K562 (cell line): ENCODE measurements at regions not wholly inside any gene's neighbourhood (a gene's known extent, or its start where the extent isn't known, plus 50 kb on each side); places are given as distances from the start of the nearest gene placed in this dataset.
A peak's percentile ranks its signal among the peaks of the same experiment; 100 is the strongest.

Experiments
- ATAC-seq: fragments of 200-7000 bp; cut with Tn5 transposase; 3 replicates; pipeline ENCODE4 v1.9.1; 2020; ENCODE audit warnings: moderate library complexity
- BruUV-seq: library from RNA; stranded (reverse); fragments of 400-500 nt; replicated peaks from 2 replicates; lab custom pipeline; 2021; lab: Mats Ljungman, UMichigan
- CTCF ChIA-PET: fragments of 300-600 bp; formaldehyde crosslinking; extraction: SDS; loops from one replicate; lab custom pipeline; 2021; ENCODE audit warnings: low intra/inter-chr PET ratio; lab: Yijun Ruan, JAX
- POLR2A ChIA-PET: fragments of 300-600, 350-650 bp; sonication (Branson Sonifier 250); formaldehyde crosslinking; extraction: SDS; loops from one replicate; lab custom pipeline; 2021; ENCODE audit warnings: antibody characterized with exemption, inconsistent platforms; lab: Yijun Ruan, JAX
- DNase-seq, 4 experiments: peaks; one replicate each; pipeline versions ENCODE4 v3.0.0 to v3.0.0-alpha.2; 2011 to 2018; ENCODE audit warnings: low spot score in 3 of 4, mixed read lengths in 3 of 4; ENCODE audit errors: extremely low read depth in 1 of 4
- FAIRE-seq: peaks from 2 replicates; lab custom pipeline; 2011; peaks lifted over from hg19 to GRCh38; lab: Jason Lieb, UNC
- H2AFZ ChIP-seq: 2 replicates; pipeline ENCODE4 v1.6.0; 2011; ENCODE audit warnings: low read depth, low read length, control low read depth, inconsistent platforms
- H3K27ac ChIP-seq: fragments of 200-600 bp; 3 replicates; pipeline ENCODE4 v1.8.0; 2011; ENCODE audit warnings: low read depth, mild to moderate bottlenecking, control low read depth, inconsistent platforms, low read length, moderate library complexity, mixed read lengths; ENCODE audit errors: extremely low read depth
- H3K27me3 ChIP-seq, 2 experiments: fragments of 300-600 bp in 1 of 2; 2 replicates in 1 of 2; 3 replicates in 1 of 2; pipeline versions ENCODE4 v1.6.0 to v1.8.0; 2011; ENCODE audit warnings: inconsistent platforms in 2 of 2, low read length in 2 of 2, mild to moderate bottlenecking in 1 of 2, mixed read lengths in 1 of 2, moderate library complexity in 1 of 2; ENCODE audit not compliant: control insufficient read depth in 2 of 2, insufficient read depth in 2 of 2
- H3K36me3 ChIP-seq: fragments of 300-600 bp; 3 replicates; pipeline ENCODE4 v1.8.0; 2011; ENCODE audit warnings: mild to moderate bottlenecking, low read length, inconsistent platforms; ENCODE audit not compliant: control insufficient read depth, insufficient read depth
- H3K4me1 ChIP-seq, 2 experiments: fragments of 200-600 bp in 1 of 2; replicated peaks in 1 of 2; 2 replicates in 1 of 2; 3 replicates in 1 of 2; pipeline versions ENCODE4 v1.5.1 to v1.8.0; 2011; ENCODE audit warnings: inconsistent platforms in 2 of 2, low read length in 2 of 2, mild to moderate bottlenecking in 1 of 2, mixed read lengths in 1 of 2, moderate library complexity in 1 of 2; ENCODE audit not compliant: control insufficient read depth in 2 of 2, insufficient read depth in 2 of 2
- H3K4me2 ChIP-seq: 2 replicates; pipeline ENCODE4 v1.6.1; 2011; ENCODE audit warnings: low read length, control low read depth, inconsistent platforms, mixed read lengths; ENCODE audit not compliant: insufficient read depth
- H3K4me3 ChIP-seq: fragments of 200-600 bp; sonication (generic), shearing (Covaris generic); 2 replicates; pipeline ENCODE4 v1.5.1; 2016; ENCODE audit warnings: control low read depth, inconsistent platforms
- H3K79me2 ChIP-seq: fragments of 200-600 bp; 3 replicates; pipeline ENCODE4 v1.8.0; 2011; ENCODE audit warnings: low read length, inconsistent platforms; ENCODE audit not compliant: control insufficient read depth, insufficient read depth
- H3K9ac ChIP-seq, 2 experiments: 2 replicates each; pipeline versions ENCODE4 v1.6.0 to v1.6.1; 2011; ENCODE audit warnings: low read depth in 2 of 2, low read length in 2 of 2, control low read depth in 1 of 2, inconsistent platforms in 1 of 2, mild to moderate bottlenecking in 1 of 2, mixed read lengths in 1 of 2; ENCODE audit not compliant: insufficient read depth in 1 of 2
- H3K9me1 ChIP-seq: one replicate; pipeline ENCODE4 v1.6.0; 2011; ENCODE audit warnings: inconsistent platforms, mild to moderate bottlenecking, low read length, moderate library complexity; ENCODE audit not compliant: control insufficient read depth, insufficient read depth
- H3K9me3 ChIP-seq: replicated peaks from 2 replicates; pipeline ENCODE4 v1.5.1; 2011; ENCODE audit warnings: low read depth, low read length, inconsistent platforms; ENCODE audit not compliant: control insufficient read depth, insufficient read depth
- H4K20me1 ChIP-seq: replicated peaks from 2 replicates; pipeline ENCODE4 v1.6.1; 2011; ENCODE audit warnings: low read length, inconsistent platforms, mixed read lengths; ENCODE audit not compliant: control insufficient read depth, insufficient read depth
- ZNF23 ChIP-seq: fragments of 250-450 bp; sonication (Bioruptor Pico); IDR thresholded peaks from 2 replicates; pipeline ENCODE4 v1.4.0; 2020; ENCODE audit warnings: mild to moderate bottlenecking
- WGBS: fragments of 100-300 bp; shearing (Covaris generic); methylation state at CpG from one replicate; pipeline ENCODE4 v1.1.6; 2016; ENCODE audit warnings: low coverage, mixed read lengths; ENCODE audit not compliant: insufficient coverage; ENCODE audit errors: missing lambda C conversion rate; 5-methylcytosine and 5-hydroxymethylcytosine counted together
- in situ Hi-C: fragments of 300-500 bp; cut with MboI; formaldehyde crosslinking; loops from 4 replicates; pipeline ENCODE4 v1.15.0; 2018; ENCODE audit warnings: inconsistent platforms, mixed read lengths
- intact Hi-C: fragments of 100-400 bp; cut with micrococcal nuclease; formaldehyde crosslinking; loops from 2 replicates; pipeline ENCODE4 v1.14.2; 2022
- TF ChIP-seq, protein P1 (sequence below): sonication (generic); formaldehyde crosslinking; IDR thresholded peaks from 2 replicates; pipeline ENCODE4 v1.5.0; 2020; ENCODE audit warnings: missing genetic modification reagents
- TF ChIP-seq, protein P2 (sequence below), 2 experiments: fragments of 450-650 bp in 1 of 2; sonication (generic) in 1 of 2; formaldehyde crosslinking in 1 of 2; IDR thresholded peaks; 2 replicates each; pipeline versions ENCODE4 v1.7.1 to v1.9.0; 2016 to 2022; ENCODE audit warnings: inconsistent platforms in 1 of 2, mild to moderate bottlenecking in 1 of 2, missing genetic modification reagents in 1 of 2

DNA sequence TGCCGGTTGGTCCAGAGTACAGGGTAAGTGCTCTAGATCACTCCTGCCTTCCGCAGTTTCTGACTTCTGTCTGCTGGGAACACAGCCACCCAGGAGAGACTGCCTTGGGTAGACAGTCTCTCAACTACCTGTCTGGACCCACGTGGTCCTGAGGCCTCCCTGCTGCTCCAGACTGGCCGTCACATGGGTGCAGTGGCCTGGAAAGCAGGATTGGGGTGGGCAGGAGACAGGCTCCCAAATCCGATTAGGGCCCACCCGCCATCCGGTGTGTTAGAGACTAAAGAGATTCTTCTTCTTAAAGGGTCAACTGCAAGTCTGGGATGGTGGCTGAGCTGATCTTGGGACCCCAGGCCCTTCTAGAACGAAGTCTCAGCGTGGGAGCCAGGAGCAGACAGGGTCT is 105.5 kb downstream of the EBNA1BP2 start:
- H3K4me3 ChIP-seq = no peak overlapping the region
- ATAC-seq (no peak), FAIRE-seq (no peak), DNase-seq (no peak)
- H3K9ac ChIP-seq = peak overlapping the region in 1 of 2 experiments; percentile 41; a peak in 2 of 4 replicates
- no TSS peak for BruUV-seq
- H3K27me3 ChIP-seq = no peaks in the 10 kb centered on the region
- no peak overlapping the region for H3K27ac ChIP-seq
- H3K9me1 ChIP-seq = no peaks in the 10 kb centered on the region
- 54% methylated on average over 9 of the region's 9 CpGs for WGBS
- H2AFZ ChIP-seq = no peak overlapping the region
- TF ChIP-seq, protein P1, sequence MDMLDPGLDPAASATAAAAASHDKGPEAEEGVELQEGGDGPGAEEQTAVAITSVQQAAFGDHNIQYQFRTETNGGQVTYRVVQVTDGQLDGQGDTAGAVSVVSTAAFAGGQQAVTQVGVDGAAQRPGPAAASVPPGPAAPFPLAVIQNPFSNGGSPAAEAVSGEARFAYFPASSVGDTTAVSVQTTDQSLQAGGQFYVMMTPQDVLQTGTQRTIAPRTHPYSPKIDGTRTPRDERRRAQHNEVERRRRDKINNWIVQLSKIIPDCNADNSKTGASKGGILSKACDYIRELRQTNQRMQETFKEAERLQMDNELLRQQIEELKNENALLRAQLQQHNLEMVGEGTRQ (CRISPR knock-in tag) = peak; percentile 30; the same call in 1 of the 2 replicates
- TF ChIP-seq ZNF23 = no peak
- H3K9me3 ChIP-seq = no peaks in the 10 kb centered on the region
- in situ Hi-C loops = no loop called here
- H3K79me2 ChIP-seq = no peaks in the 10 kb centered on the region
- peaks cover 10 to 25% of the 10 kb centered on the region in 2 experiments; a peak in 4 of 5 replicates for H3K4me1 ChIP-seq
- no peaks in the 10 kb centered on the region for H4K20me1 ChIP-seq
- ChIA-PET CTCF (no interaction called here), POLR2A (interaction anchor here (0.7 kb wide), 3 partner anchors 115 to 542 kb away, joined by 3 read pairs; no protein-coding TSS in a partner anchor)
- no peaks in the 10 kb centered on the region for H3K36me3 ChIP-seq
- H3K4me2 ChIP-seq = no peak overlapping the region
- intact Hi-C loops = no loop called here

DNA sequence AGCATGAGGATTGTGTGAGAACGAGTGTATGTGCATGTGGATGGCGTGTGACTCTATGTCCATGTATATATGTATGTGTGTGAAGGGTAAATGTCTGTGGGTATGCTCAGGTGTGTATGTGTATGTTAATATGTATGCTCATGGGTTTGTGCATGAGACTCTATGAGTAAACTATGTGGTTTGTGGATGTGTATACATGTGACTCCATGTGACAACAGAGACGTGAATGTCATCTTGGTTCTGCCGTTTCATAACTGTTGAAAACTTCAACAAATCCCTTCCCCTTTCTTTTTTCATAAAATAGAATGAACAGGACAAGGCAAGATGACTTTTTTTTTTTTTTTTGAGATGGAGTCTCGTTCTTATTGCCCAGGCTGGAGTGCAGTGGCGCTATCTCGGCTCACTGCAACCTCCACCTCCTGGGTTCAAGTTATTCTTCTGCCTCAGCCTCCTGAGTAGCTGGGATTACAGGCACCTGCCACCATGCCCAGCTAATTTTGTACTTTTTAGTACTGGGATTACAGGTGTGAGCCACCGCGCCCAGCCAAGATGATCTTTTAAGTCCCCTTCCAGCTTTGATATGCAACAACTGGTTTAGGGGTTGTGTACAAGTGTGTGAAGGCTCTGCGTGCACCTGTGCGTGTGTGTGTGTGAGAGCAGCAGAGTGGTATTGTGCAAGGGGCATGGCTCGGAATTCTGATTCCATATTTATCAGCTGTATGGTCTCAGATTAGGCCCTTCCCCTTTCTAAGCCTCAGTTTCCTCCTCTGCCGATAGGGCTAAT is 106.3 kb downstream of the EBNA1BP2 start:
- FAIRE-seq (no peak), DNase-seq (no peak), ATAC-seq (no peak)
- no peaks in the 10 kb centered on the region for H3K9me1 ChIP-seq
- WGBS = 52% methylated on average over 9 of the region's 13 CpGs
- H3K4me3 ChIP-seq = no peak overlapping the region
- H3K4me1 ChIP-seq = peaks cover 10 to 18% of the 10 kb centered on the region in 2 experiments; a peak in 4 of 5 replicates
- H3K4me2 ChIP-seq = no peak overlapping the region
- H2AFZ ChIP-seq = 0 out of 2 replicates have a peak overlapping the region, but pooled peaks have one; percentile 3
- H3K9me3 ChIP-seq = no peaks in the 10 kb centered on the region
- no peak overlapping the region for H3K9ac ChIP-seq
- intact Hi-C loops = no loop called here
- BruUV-seq = no TSS peak
- in situ Hi-C loops = no loop called here
- ChIA-PET CTCF (no interaction called here), POLR2A (interaction anchor here (0.5 to 0.7 kb wide), 2 partner anchors 83 to 541 kb away, joined by 3 read pairs; no protein-coding TSS in a partner anchor)
- no peaks in the 10 kb centered on the region for H4K20me1 ChIP-seq
- no peaks in the 10 kb centered on the region for H3K36me3 ChIP-seq
- no peaks in the 10 kb centered on the region for H3K79me2 ChIP-seq
- no peaks in the 10 kb centered on the region for H3K27me3 ChIP-seq
- no peak overlapping the region for H3K27ac ChIP-seq
- TF ChIP-seq, protein P2, sequence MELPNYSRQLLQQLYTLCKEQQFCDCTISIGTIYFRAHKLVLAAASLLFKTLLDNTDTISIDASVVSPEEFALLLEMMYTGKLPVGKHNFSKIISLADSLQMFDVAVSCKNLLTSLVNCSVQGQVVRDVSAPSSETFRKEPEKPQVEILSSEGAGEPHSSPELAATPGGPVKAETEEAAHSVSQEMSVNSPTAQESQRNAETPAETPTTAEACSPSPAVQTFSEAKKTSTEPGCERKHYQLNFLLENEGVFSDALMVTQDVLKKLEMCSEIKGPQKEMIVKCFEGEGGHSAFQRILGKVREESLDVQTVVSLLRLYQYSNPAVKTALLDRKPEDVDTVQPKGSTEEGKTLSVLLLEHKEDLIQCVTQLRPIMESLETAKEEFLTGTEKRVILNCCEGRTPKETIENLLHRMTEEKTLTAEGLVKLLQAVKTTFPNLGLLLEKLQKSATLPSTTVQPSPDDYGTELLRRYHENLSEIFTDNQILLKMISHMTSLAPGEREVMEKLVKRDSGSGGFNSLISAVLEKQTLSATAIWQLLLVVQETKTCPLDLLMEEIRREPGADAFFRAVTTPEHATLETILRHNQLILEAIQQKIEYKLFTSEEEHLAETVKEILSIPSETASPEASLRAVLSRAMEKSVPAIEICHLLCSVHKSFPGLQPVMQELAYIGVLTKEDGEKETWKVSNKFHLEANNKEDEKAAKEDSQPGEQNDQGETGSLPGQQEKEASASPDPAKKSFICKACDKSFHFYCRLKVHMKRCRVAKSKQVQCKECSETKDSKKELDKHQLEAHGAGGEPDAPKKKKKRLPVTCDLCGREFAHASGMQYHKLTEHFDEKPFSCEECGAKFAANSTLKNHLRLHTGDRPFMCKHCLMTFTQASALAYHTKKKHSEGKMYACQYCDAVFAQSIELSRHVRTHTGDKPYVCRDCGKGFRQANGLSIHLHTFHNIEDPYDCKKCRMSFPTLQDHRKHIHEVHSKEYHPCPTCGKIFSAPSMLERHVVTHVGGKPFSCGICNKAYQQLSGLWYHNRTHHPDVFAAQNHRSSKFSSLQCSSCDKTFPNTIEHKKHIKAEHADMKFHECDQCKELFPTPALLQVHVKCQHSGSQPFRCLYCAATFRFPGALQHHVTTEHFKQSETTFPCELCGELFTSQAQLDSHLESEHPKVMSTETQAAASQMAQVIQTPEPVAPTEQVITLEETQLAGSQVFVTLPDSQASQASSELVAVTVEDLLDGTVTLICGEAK (IDR thresholded peaks at IDR 0.05) = no peak
- TF ChIP-seq, protein P2 (CRISPR knock-in tag; IDR thresholded peaks at IDR 0.05) = 0 out of 2 replicates have a peak, but pooled peaks have one; percentile 15
